22Rv1 (cell line): ENCODE measurements at regions not wholly inside any gene's neighbourhood (a gene's known extent, or its start where the extent isn't known, plus 50 kb on each side); places are given as distances from the start of the nearest gene placed in this dataset.

Source experiments
- ZFX ChIP-seq: fragments of 450-650 bp; IDR thresholded peaks from 2 replicates; pipeline ENCODE4 v1.6.1; 2017; ENCODE audit warnings: antibody characterized with exemption, borderline replicate concordance
- TF ChIP-seq, protein P1 (sequence below): fragments of 450-650 bp; IDR thresholded peaks from 2 replicates; pipeline ENCODE4 v1.5.1; 2017; ENCODE audit warnings: mild to moderate bottlenecking

- TF ChIP-seq, protein P1, sequence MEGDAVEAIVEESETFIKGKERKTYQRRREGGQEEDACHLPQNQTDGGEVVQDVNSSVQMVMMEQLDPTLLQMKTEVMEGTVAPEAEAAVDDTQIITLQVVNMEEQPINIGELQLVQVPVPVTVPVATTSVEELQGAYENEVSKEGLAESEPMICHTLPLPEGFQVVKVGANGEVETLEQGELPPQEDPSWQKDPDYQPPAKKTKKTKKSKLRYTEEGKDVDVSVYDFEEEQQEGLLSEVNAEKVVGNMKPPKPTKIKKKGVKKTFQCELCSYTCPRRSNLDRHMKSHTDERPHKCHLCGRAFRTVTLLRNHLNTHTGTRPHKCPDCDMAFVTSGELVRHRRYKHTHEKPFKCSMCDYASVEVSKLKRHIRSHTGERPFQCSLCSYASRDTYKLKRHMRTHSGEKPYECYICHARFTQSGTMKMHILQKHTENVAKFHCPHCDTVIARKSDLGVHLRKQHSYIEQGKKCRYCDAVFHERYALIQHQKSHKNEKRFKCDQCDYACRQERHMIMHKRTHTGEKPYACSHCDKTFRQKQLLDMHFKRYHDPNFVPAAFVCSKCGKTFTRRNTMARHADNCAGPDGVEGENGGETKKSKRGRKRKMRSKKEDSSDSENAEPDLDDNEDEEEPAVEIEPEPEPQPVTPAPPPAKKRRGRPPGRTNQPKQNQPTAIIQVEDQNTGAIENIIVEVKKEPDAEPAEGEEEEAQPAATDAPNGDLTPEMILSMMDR = no peak
- no peak for TF ChIP-seq ZFX
Measured at GRCh38 chr10:35903021-35903420, 260.9 kb upstream of the FZD8 start.
